ENCODE measurements at regions not wholly inside any gene's neighbourhood (a gene's known extent, or its start where the extent isn't known, plus 50 kb on each side); places are given as distances from the start of the nearest gene placed in this dataset.

DNA sequence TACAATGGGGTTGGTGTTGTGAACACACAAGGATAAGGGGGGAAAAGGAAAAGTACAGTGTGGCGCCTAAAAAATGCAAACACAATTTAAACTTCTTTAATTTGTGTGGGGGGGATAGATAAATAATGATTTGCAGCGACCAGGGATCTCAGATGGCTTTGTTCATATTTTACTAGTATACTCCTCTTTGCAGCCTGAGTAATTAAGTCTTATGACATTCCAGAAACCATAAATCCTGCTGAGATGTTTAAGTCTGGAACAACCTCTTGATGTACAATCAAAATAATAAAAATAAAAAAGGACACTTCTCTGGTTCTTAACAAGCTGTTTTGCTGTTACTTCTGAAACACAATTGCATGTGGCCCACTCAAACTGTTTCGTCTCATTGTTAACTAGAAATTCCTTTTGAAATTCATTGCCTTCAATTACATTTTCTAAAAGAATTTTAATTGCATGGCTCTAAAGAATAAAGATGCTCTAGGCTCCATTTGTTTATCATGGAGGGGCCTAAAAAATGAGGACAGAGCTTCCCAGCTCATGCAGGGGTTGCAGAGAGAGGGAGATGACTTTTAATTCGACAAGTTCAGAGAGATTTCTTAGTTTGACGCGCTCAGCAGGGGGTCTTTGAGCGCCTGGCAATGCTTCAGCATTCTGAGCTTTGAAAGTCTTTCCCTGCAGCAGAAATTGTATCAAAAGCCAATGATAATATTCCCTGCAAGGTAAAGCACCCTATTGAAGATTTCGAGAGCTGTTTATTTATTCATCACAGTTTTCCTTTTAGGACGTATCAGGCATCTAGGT is 892.4 kb upstream of the TENM3 start:
- TF ChIP-seq, protein P1, sequence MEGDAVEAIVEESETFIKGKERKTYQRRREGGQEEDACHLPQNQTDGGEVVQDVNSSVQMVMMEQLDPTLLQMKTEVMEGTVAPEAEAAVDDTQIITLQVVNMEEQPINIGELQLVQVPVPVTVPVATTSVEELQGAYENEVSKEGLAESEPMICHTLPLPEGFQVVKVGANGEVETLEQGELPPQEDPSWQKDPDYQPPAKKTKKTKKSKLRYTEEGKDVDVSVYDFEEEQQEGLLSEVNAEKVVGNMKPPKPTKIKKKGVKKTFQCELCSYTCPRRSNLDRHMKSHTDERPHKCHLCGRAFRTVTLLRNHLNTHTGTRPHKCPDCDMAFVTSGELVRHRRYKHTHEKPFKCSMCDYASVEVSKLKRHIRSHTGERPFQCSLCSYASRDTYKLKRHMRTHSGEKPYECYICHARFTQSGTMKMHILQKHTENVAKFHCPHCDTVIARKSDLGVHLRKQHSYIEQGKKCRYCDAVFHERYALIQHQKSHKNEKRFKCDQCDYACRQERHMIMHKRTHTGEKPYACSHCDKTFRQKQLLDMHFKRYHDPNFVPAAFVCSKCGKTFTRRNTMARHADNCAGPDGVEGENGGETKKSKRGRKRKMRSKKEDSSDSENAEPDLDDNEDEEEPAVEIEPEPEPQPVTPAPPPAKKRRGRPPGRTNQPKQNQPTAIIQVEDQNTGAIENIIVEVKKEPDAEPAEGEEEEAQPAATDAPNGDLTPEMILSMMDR (IDR thresholded peaks at IDR 0.05 in 8 of 11, conservative IDR thresholded peaks at IDR 0.05 in 3 of 11) = no peak
- no peak for TF ChIP-seq POLR2A (IDR thresholded peaks at IDR 0.05)
- TF ChIP-seq POLR2AphosphoS5 (IDR thresholded peaks at IDR 0.05) = no peak
